HL-60 (cell line): ENCODE measurements at regions not wholly inside any gene's neighbourhood (a gene's known extent, or its start where the extent isn't known, plus 50 kb on each side); places are given as distances from the start of the nearest gene placed in this dataset.

Experiments
- POLR2AphosphoS5 ChIP-seq: IDR thresholded peaks from 2 replicates; pipeline ENCODE4 v1.6.1; 2012; ENCODE audit warnings: low read depth
- TF ChIP-seq, protein P1 (sequence below): IDR thresholded peaks from one replicate; pipeline ENCODE4 v1.5.1; 2011; ENCODE audit warnings: low read length, control low read depth, inconsistent platforms; ENCODE audit not compliant: insufficient read depth

DNA sequence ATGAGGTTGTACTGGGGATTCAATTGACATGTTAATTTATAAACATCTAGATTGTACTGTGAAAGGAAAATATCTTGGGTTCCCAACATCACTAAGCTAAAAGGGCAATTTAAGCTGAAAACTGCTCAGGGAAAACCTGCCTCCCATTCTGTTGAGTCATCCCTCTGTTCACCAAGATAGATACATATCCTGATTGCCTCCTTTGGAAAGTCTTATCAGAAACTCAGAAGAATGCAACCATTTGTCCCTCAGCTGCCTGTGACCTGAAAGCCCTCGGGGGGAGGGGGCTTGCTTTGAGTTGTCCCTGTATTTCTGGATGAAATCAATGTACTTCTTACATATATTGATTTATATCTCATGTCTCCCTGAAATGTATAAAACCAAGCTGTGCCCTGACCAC is 187.0 kb upstream of the ETV3 start:
- TF ChIP-seq, protein P1, sequence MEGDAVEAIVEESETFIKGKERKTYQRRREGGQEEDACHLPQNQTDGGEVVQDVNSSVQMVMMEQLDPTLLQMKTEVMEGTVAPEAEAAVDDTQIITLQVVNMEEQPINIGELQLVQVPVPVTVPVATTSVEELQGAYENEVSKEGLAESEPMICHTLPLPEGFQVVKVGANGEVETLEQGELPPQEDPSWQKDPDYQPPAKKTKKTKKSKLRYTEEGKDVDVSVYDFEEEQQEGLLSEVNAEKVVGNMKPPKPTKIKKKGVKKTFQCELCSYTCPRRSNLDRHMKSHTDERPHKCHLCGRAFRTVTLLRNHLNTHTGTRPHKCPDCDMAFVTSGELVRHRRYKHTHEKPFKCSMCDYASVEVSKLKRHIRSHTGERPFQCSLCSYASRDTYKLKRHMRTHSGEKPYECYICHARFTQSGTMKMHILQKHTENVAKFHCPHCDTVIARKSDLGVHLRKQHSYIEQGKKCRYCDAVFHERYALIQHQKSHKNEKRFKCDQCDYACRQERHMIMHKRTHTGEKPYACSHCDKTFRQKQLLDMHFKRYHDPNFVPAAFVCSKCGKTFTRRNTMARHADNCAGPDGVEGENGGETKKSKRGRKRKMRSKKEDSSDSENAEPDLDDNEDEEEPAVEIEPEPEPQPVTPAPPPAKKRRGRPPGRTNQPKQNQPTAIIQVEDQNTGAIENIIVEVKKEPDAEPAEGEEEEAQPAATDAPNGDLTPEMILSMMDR = no peak
- TF ChIP-seq POLR2AphosphoS5 = no peak
